ENCODE measurements at regions not wholly inside any gene's neighbourhood (a gene's known extent, or its start where the extent isn't known, plus 50 kb on each side); places are given as distances from the start of the nearest gene placed in this dataset.
A peak's percentile ranks its signal among the peaks of the same experiment; 100 is the strongest.

GRCh38 chr2:238695538-238695937 is 152.3 kb upstream of the TWIST2 start:
- DNase-seq (ENCODE audit: low read depth): peak; percentile 62
- no peak overlapping the region for H3K4me3 ChIP-seq (ENCODE audit: low read depth, low read length)
- TF ChIP-seq CTCF (IDR thresholded peaks at IDR 0.05; ENCODE audit: control insufficient read depth, extremely low read depth, insufficient read depth): no peak

- no peak for DNase-seq (ENCODE audit: low read depth)
- TF ChIP-seq CTCF (IDR thresholded peaks at IDR 0.05; ENCODE audit: control insufficient read depth, extremely low read depth, insufficient read depth): no peak
- no peak overlapping the region for H3K4me3 ChIP-seq (ENCODE audit: low read depth, low read length)
Observed at GRCh38 chr2:238696331-238696730, 151.6 kb upstream of the TWIST2 start.

GRCh38 chr2:238696786-238697185 is 151.1 kb upstream of the TWIST2 start:
- no peak for DNase-seq (ENCODE audit: low read depth)
- no peak overlapping the region for H3K4me3 ChIP-seq (ENCODE audit: low read depth, low read length)
- TF ChIP-seq CTCF (IDR thresholded peaks at IDR 0.05; ENCODE audit: control insufficient read depth, extremely low read depth, insufficient read depth): no peak

- H3K4me3 ChIP-seq (ENCODE audit: low read depth, low read length): no peak overlapping the region
- DNase-seq (ENCODE audit: low read depth): no peak
- TF ChIP-seq CTCF (IDR thresholded peaks at IDR 0.05; ENCODE audit: control insufficient read depth, extremely low read depth, insufficient read depth): no peak
Observed at GRCh38 chr2:238697193-238698071, 150.5 kb upstream of the TWIST2 start.

- no peak for TF ChIP-seq CTCF (IDR thresholded peaks at IDR 0.05; ENCODE audit: control insufficient read depth, extremely low read depth, insufficient read depth)
- no peak for DNase-seq (ENCODE audit: low read depth)
- no peak overlapping the region for H3K4me3 ChIP-seq (ENCODE audit: low read depth, low read length)
Observed at GRCh38 chr2:238698072-238698352, 149.9 kb upstream of the TWIST2 start.

GRCh38 chr2:238698451-238699306 is 149.2 kb upstream of the TWIST2 start:
- TF ChIP-seq CTCF (IDR thresholded peaks at IDR 0.05; ENCODE audit: control insufficient read depth, extremely low read depth, insufficient read depth): no peak
- no peak for DNase-seq (ENCODE audit: low read depth)
- no peak overlapping the region for H3K4me3 ChIP-seq (ENCODE audit: low read depth, low read length)
